Eye (tissue), 1 donor: ENCODE measurements at regions not wholly inside any gene's neighbourhood (a gene's known extent, or its start where the extent isn't known, plus 50 kb on each side); places are given as distances from the start of the nearest gene placed in this dataset.
"Not testable (repeated sequence)": the region's sequence is repeated elsewhere in the genome, so short reads cannot be mapped to it uniquely, and the experiment has no call there.

ENCODE experiments used
- DNase-seq: peaks from one replicate; pipeline ENCODE4 v3.0.0-alpha.2; 2015

- no peak for DNase-seq
Observed at GRCh38 chr10:124160176-124160575, 66.8 kb upstream of the CHST15 start.

GRCh38 chr10:124159153-124159552 is 65.8 kb upstream of the CHST15 start:
- DNase-seq = no peak

- DNase-seq = no peak
Observed at GRCh38 chr10:124158592-124158991, 65.2 kb upstream of the CHST15 start.

GRCh38 chr10:124157271-124157681 is 63.9 kb upstream of the CHST15 start:
- no peak for DNase-seq

GRCh38 chr10:124156524-124157260 is 63.3 kb upstream of the CHST15 start:
- no peak for DNase-seq

GRCh38 chr10:124155781-124156435 is 62.5 kb upstream of the CHST15 start:
- DNase-seq = peak; percentile 51

GRCh38 chr10:124153023-124153826 is 59.8 kb upstream of the CHST15 start:
- peak; percentile 39 for DNase-seq

GRCh38 chr10:124152139-124153022 is 59.0 kb upstream of the CHST15 start:
- DNase-seq = peak; percentile 33

GRCh38 chr10:124151466-124152095 is 58.2 kb upstream of the CHST15 start:
- no peak for DNase-seq

GRCh38 chr10:124150807-124151417 is 57.5 kb upstream of the CHST15 start:
- DNase-seq = no peak

- no peak for DNase-seq
Observed at GRCh38 chr10:124150189-124150806, 56.9 kb upstream of the CHST15 start.

GRCh38 chr10:124149189-124150042 is 56.0 kb upstream of the CHST15 start:
- peak; percentile 51 for DNase-seq

GRCh38 chr10:124148509-124149188 is 55.3 kb upstream of the CHST15 start:
- DNase-seq = not testable (repeated sequence)

GRCh38 chr10:124146483-124146882 is 53.1 kb upstream of the CHST15 start:
- no peak for DNase-seq

GRCh38 chr10:124145109-124145870 is 51.9 kb upstream of the CHST15 start:
- no peak for DNase-seq

GRCh38 chr10:124144536-124144935 is 51.1 kb upstream of the CHST15 start:
- DNase-seq = no peak

- no peak for DNase-seq
Observed at GRCh38 chr10:124143721-124144120, 50.3 kb upstream of the CHST15 start.
